AG04449 (cell line): ENCODE measurements at regions not wholly inside any gene's neighbourhood (a gene's known extent, or its start where the extent isn't known, plus 50 kb on each side); places are given as distances from the start of the nearest gene placed in this dataset.
A peak's percentile ranks its signal among the peaks of the same experiment; 100 is the strongest.

Experiments
- CTCF ChIA-PET: fragments of 350-600 bp; formaldehyde crosslinking; extraction: SDS; loops from one replicate; lab custom pipeline; 2021; ENCODE audit warnings: antibody characterized with exemption; lab: Yijun Ruan, JAX
- POLR2A ChIA-PET: fragments of 400-600, 350-600 bp; formaldehyde crosslinking; extraction: SDS; loops from one replicate; lab custom pipeline; 2020; ENCODE audit warnings: antibody characterized with exemption, inconsistent platforms; lab: Yijun Ruan, JAX
- DNase-seq: peaks from one replicate; pipeline ENCODE4 v3.0.0-alpha.2; 2010; ENCODE audit warnings: low read depth, low spot score
- H3K4me3 ChIP-seq: 2 replicates; pipeline ENCODE4 v1.5.1; 2011; ENCODE audit warnings: low read depth, mild to moderate bottlenecking, control low read depth, low read length
- TF ChIP-seq, protein P1 (sequence below): IDR thresholded peaks from one replicate; pipeline ENCODE4 v1.5.1; 2011; ENCODE audit warnings: mild to moderate bottlenecking, moderate library complexity, low read length, control low read depth, inconsistent platforms; ENCODE audit not compliant: insufficient read depth; ENCODE audit errors: missing control alignments

DNA sequence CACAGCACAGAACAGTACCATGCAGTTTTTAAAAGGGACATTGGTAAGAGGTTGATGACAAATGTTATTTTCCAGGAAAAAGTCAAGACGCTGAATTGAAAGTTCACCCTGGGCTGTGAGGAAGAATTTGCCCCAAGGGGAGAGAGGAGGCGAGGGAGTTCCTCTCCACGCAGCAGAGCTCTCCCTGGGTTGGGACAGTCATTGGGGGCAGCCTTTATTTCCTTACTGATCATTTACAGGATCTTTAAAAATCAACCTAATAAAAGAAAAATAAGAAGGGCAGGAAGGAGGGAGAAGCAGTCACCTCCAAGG is 49.9 kb upstream of the WNT7B start:
- no peak overlapping the region for H3K4me3 ChIP-seq
- DNase-seq = no peak
- ChIA-PET CTCF (interaction anchor here (1.0 to 4.8 kb wide), 6 partner anchors 8 to 50 kb away, joined by 3 to 29 read pairs (median 6); no protein-coding TSS in a partner anchor), POLR2A (interaction anchor here (1.3 kb wide), 1 partner anchor 13 kb away, joined by 3 read pairs; no protein-coding TSS in a partner anchor)
- TF ChIP-seq, protein P1, sequence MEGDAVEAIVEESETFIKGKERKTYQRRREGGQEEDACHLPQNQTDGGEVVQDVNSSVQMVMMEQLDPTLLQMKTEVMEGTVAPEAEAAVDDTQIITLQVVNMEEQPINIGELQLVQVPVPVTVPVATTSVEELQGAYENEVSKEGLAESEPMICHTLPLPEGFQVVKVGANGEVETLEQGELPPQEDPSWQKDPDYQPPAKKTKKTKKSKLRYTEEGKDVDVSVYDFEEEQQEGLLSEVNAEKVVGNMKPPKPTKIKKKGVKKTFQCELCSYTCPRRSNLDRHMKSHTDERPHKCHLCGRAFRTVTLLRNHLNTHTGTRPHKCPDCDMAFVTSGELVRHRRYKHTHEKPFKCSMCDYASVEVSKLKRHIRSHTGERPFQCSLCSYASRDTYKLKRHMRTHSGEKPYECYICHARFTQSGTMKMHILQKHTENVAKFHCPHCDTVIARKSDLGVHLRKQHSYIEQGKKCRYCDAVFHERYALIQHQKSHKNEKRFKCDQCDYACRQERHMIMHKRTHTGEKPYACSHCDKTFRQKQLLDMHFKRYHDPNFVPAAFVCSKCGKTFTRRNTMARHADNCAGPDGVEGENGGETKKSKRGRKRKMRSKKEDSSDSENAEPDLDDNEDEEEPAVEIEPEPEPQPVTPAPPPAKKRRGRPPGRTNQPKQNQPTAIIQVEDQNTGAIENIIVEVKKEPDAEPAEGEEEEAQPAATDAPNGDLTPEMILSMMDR = no peak

DNA sequence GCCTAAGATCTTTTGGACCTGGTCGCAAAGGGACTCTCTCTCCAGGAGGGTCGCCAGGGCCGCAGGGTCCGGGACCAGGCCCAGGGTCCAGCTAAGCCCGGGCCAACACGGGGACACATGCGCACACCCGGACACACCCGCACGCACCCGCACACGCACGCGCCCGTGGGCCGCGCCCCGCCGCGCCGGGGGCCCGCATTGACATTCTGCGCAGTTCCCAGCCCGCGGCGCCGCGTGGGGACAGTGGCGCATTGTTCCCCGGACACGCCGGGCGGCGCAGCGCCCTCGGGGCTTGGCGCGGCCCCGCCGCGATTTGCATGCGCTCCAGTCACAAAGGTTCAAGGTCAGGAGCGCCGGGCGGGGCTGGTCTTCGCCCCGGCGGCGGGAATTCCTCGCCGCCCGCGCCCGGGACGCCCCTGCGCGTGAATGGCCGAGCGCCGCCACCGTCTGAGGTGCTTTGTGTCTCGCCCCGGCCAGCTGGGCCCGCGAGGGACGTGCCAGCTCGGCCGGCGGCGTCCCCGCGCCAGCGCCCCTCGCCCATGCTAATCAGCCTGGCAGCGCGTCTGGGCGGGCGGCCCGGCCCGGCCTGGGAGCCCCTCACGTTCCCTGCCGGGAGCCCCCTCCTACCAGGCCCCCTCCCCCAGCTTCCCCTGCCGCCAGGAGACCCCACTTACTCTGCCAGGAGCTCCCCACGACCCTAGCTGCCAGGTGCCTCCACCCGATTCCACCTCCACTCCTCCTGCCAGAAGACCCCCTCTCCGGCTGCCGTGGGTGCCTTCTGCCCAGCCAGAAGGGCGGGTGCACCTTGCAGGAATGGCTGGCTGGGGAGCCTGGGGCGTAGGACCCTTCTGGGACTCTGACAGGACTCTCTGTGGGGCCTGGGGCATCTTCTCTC is 50.5 kb upstream of the WNT7B start:
- ChIA-PET POLR2A (interaction anchor here (1.3 kb wide), 1 partner anchor 13 kb away, joined by 3 read pairs; no protein-coding TSS in a partner anchor), CTCF (interaction anchor here (1.0 to 4.8 kb wide), 6 partner anchors 8 to 49 kb away, joined by 3 to 29 read pairs (median 4); no protein-coding TSS in a partner anchor)
- H3K4me3 ChIP-seq = peak overlapping the region; percentile 8
- TF ChIP-seq, protein P1 = no peak
- DNase-seq = no peak

DNA sequence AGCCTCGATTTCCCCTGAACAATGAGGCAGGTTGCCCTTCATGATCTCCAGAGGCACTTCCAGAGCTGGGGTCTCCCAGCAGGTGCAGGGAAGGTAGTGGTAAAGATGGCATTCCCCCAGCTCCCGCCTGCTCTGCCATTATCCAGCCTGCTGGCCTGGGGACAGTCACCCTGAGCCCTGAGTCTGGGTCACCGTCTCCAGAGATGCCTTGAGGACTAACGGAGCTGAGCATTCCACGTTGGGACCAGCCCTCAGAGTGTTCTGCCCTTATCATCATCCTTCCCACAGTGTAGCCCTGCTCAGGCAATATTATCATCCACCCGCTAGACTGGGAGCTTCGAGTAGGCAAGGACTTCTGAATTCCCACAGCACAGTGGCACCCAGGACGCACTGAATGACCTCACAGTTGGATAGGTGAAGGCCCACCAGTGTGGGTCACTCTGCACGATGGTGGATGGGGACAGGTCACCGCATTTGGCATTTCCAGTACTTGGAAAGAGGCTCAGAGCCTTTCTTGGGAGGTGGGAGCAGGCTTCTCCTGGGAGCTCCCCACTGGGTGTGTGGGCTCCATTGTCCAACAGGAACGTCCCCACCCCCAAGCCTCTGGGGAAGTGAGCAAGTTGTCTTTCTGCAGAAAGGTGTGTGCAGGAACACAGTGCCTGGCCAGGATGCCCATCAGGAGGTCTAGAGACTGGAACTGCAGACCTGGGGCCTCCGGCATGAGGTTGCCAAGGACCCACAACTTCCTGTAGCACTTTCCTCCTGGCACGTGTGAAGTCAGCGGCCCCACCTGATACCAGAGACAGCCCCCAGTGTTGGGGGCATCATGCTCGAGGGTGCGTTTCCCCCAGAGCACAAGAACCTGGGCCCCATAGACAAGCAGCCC is 51.4 kb upstream of the WNT7B start:
- POLR2A ChIA-PET = no interaction called here
- H3K4me3 ChIP-seq = no peak overlapping the region
- CTCF ChIA-PET = interaction anchor here (1.7 to 4.8 kb wide), 2 partner anchors 15 to 21 kb away, joined by 5 to 29 read pairs; no protein-coding TSS in a partner anchor
- DNase-seq = no peak
- TF ChIP-seq, protein P1 = no peak

DNA sequence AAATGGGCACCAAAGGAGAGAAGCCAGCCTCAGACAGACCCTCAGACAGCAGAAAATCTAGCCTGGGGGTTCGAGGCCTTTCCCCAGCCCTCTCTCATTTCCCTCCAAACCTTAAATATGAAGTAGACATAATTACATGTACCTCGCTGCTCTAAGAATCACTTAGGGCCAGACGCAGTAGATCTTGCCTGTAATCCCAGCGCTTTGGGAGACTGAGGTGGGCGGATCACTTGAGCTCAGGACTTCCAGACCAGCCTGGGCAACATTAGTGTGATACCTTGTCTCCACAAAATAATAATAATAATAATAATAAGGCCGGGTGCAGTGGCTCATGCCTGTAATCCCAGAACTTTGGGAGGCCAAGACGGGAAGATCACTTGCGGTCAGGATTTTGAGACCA is 52.1 kb upstream of the WNT7B start:
- TF ChIP-seq, protein P1 = no peak
- H3K4me3 ChIP-seq = no peak overlapping the region
- DNase-seq = no peak
- ChIA-PET POLR2A (no interaction called here), CTCF (interaction anchor here (0.6 to 4.8 kb wide), 2 partner anchors 22 to 164 kb away, joined by 3 to 29 read pairs; no protein-coding TSS in a partner anchor)

DNA sequence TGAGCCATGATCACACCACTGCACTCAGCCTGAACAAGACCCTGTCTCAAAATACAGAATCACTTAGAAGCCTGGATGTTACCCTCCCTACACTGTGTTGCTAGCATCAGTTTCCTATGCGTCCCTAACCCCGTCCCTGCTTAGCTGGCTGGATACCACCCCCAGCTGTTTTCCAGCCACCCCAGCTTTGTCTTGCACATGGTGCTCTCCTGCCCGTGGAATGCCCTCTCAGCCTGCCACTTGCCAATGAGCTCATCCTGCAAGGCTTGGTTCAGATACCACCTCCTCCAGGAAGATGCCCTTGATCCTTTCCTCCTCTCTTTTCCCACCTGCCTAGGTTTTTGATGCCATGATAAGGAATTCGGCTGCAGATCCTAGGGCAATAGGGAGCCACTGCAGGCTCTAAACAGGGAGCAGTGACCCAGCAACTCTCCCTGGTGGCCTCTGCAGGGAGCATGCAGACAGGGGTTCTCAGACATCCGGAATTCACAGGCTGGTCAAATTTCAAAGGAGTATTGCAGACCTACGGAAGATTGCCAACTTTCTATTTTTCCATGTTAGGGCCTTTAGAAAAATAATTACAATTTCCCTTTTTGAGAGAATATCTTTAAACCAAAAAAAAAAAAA is 52.7 kb upstream of the WNT7B start:
- CTCF ChIA-PET = interaction anchor here (0.6 to 4.8 kb wide), 2 partner anchors 22 to 165 kb away, joined by 3 to 29 read pairs; no protein-coding TSS in a partner anchor
- H3K4me3 ChIP-seq = no peak overlapping the region
- TF ChIP-seq, protein P1 = no peak
- DNase-seq = no peak
- POLR2A ChIA-PET = no interaction called here
